IPS-18a (cell line): ENCODE measurements at regions not wholly inside any gene's neighbourhood (a gene's known extent, or its start where the extent isn't known, plus 50 kb on each side); places are given as distances from the start of the nearest gene placed in this dataset.

ENCODE experiments used
- H3K27ac ChIP-seq: one replicate; pipeline ENCODE4 v1.5.1; 2013; ENCODE audit warnings: low read length
- H3K27me3 ChIP-seq: one replicate; pipeline ENCODE4 v1.6.1; 2013; ENCODE audit warnings: mild to moderate bottlenecking, low read length; ENCODE audit not compliant: control insufficient read depth, insufficient read depth
- H3K36me3 ChIP-seq: one replicate; pipeline ENCODE4 v1.6.1; 2013; ENCODE audit warnings: low read depth, low read length; ENCODE audit not compliant: control insufficient read depth
- H3K4me1 ChIP-seq: one replicate; pipeline ENCODE4 v1.6.1; 2013; ENCODE audit warnings: low read depth, low read length; ENCODE audit not compliant: control insufficient read depth
- H3K4me3 ChIP-seq: one replicate; pipeline ENCODE4 v1.5.1; 2013; ENCODE audit warnings: low read length
- H3K9ac ChIP-seq: one replicate; pipeline ENCODE4 v1.6.1; 2013; ENCODE audit warnings: mild to moderate bottlenecking, low read length, moderate library complexity
- H3K9me3 ChIP-seq: one replicate; pipeline ENCODE4 v1.6.1; 2013; ENCODE audit warnings: low read depth, low read length; ENCODE audit not compliant: control insufficient read depth

- no peaks in the 10 kb centered on the region for H3K36me3 ChIP-seq
- H3K4me3 ChIP-seq = no peak overlapping the region
- H3K27ac ChIP-seq = no peak overlapping the region
Observed at GRCh38 chr2:217482056-217482710, 520.6 kb downstream of the TNS1 start.

GRCh38 chr2:217481577-217481976 is 521.2 kb downstream of the TNS1 start:
- H3K4me1 ChIP-seq = peaks cover 14% of the 10 kb centered on the region
- H3K27ac ChIP-seq = no peak overlapping the region
- no peak overlapping the region for H3K4me3 ChIP-seq
- H3K9ac ChIP-seq = no peak overlapping the region
- no peaks in the 10 kb centered on the region for H3K9me3 ChIP-seq
- H3K27me3 ChIP-seq = no peaks in the 10 kb centered on the region
- H3K36me3 ChIP-seq = no peaks in the 10 kb centered on the region

More at GRCh38 chr2:217482056-217482710, 520.6 kb downstream of the TNS1 start:
- H3K4me1 ChIP-seq = peaks cover 14% of the 10 kb centered on the region
- no peak overlapping the region for H3K9ac ChIP-seq
- no peaks in the 10 kb centered on the region for H3K9me3 ChIP-seq
- H3K27me3 ChIP-seq = no peaks in the 10 kb centered on the region

GRCh38 chr2:217479566-217479965 is 523.2 kb downstream of the TNS1 start:
- Histone ChIP-seq H3K4me3 (no peak overlapping the region), H3K27me3 (no peaks in the 10 kb centered on the region), H3K9ac (no peak overlapping the region), H3K9me3 (no peaks in the 10 kb centered on the region), H3K4me1 (peaks cover 14% of the 10 kb centered on the region), H3K27ac (no peak overlapping the region), H3K36me3 (no peaks in the 10 kb centered on the region)

- Histone ChIP-seq H3K9me3 (no peaks in the 10 kb centered on the region), H3K4me1 (peaks cover 14% of the 10 kb centered on the region), H3K27ac (no peak overlapping the region), H3K4me3 (peak overlapping the region; percentile 23), H3K36me3 (no peaks in the 10 kb centered on the region), H3K27me3 (no peaks in the 10 kb centered on the region), H3K9ac (no peak overlapping the region)
Observed at GRCh38 chr2:217478831-217479455, 523.9 kb downstream of the TNS1 start.

GRCh38 chr2:217477583-217477982 is 525.2 kb downstream of the TNS1 start:
- peaks cover 14% of the 10 kb centered on the region for H3K4me1 ChIP-seq
- H3K4me3 ChIP-seq = no peak overlapping the region

GRCh38 chr2:217475791-217476190 is 527.0 kb downstream of the TNS1 start:
- no peak overlapping the region for H3K27ac ChIP-seq
- H3K4me3 ChIP-seq = no peak overlapping the region
- H3K4me1 ChIP-seq = peaks cover 14% of the 10 kb centered on the region
- H3K9me3 ChIP-seq = no peaks in the 10 kb centered on the region
- H3K9ac ChIP-seq = no peak overlapping the region
- no peaks in the 10 kb centered on the region for H3K27me3 ChIP-seq
- no peaks in the 10 kb centered on the region for H3K36me3 ChIP-seq

More at GRCh38 chr2:217477583-217477982, 525.2 kb downstream of the TNS1 start:
- H3K9ac ChIP-seq = no peak overlapping the region
- no peak overlapping the region for H3K27ac ChIP-seq
- H3K36me3 ChIP-seq = no peaks in the 10 kb centered on the region
- H3K9me3 ChIP-seq = no peaks in the 10 kb centered on the region
- no peaks in the 10 kb centered on the region for H3K27me3 ChIP-seq

GRCh38 chr2:217475101-217475500 is 527.7 kb downstream of the TNS1 start:
- no peak overlapping the region for H3K9ac ChIP-seq
- no peaks in the 10 kb centered on the region for H3K27me3 ChIP-seq
- H3K9me3 ChIP-seq = no peaks in the 10 kb centered on the region
- peaks cover 14% of the 10 kb centered on the region for H3K4me1 ChIP-seq
- no peak overlapping the region for H3K4me3 ChIP-seq
- no peaks in the 10 kb centered on the region for H3K36me3 ChIP-seq
- H3K27ac ChIP-seq = no peak overlapping the region

GRCh38 chr2:217471319-217471718 is 531.5 kb downstream of the TNS1 start:
- H3K9ac ChIP-seq = no peak overlapping the region
- H3K9me3 ChIP-seq = no peaks in the 10 kb centered on the region
- no peak overlapping the region for H3K27ac ChIP-seq
- no peaks in the 10 kb centered on the region for H3K36me3 ChIP-seq
- no peaks in the 10 kb centered on the region for H3K4me1 ChIP-seq
- H3K27me3 ChIP-seq = no peaks in the 10 kb centered on the region
- H3K4me3 ChIP-seq = no peak overlapping the region

GRCh38 chr2:217469203-217469810 is 533.5 kb downstream of the TNS1 start:
- Histone ChIP-seq H3K4me3 (no peak overlapping the region), H3K36me3 (no peaks in the 10 kb centered on the region), H3K9me3 (no peaks in the 10 kb centered on the region), H3K27ac (no peak overlapping the region), H3K27me3 (no peaks in the 10 kb centered on the region), H3K4me1 (no peaks in the 10 kb centered on the region), H3K9ac (no peak overlapping the region)

GRCh38 chr2:217468042-217468830 is 534.6 kb downstream of the TNS1 start:
- no peaks in the 10 kb centered on the region for H3K36me3 ChIP-seq
- H3K27me3 ChIP-seq = no peaks in the 10 kb centered on the region
- no peak overlapping the region for H3K9ac ChIP-seq
- H3K9me3 ChIP-seq = no peaks in the 10 kb centered on the region
- no peak overlapping the region for H3K4me3 ChIP-seq
- no peak overlapping the region for H3K27ac ChIP-seq
- H3K4me1 ChIP-seq = no peaks in the 10 kb centered on the region

GRCh38 chr2:217467331-217467730 is 535.5 kb downstream of the TNS1 start:
- H3K27ac ChIP-seq = no peak overlapping the region
- no peaks in the 10 kb centered on the region for H3K27me3 ChIP-seq
- H3K36me3 ChIP-seq = no peaks in the 10 kb centered on the region
- H3K9me3 ChIP-seq = no peaks in the 10 kb centered on the region
- H3K4me3 ChIP-seq = no peak overlapping the region
- no peak overlapping the region for H3K9ac ChIP-seq
- no peaks in the 10 kb centered on the region for H3K4me1 ChIP-seq
